Parathyroid adenoma (tissue), 2 donors: ENCODE measurements at regions not wholly inside any gene's neighbourhood (a gene's known extent, or its start where the extent isn't known, plus 50 kb on each side); places are given as distances from the start of the nearest gene placed in this dataset.

Experiments
- H2AFZ ChIP-seq: fragments of 300-600 bp; sonication (generic); one replicate; pipeline ENCODE4 v1.7.0; 2017; ENCODE audit warnings: antibody characterized with exemption, mild to moderate bottlenecking
- H3K27ac ChIP-seq: fragments of 300-600 bp; sonication (generic); one replicate; pipeline ENCODE4 v1.7.0; 2017
- H3K27me3 ChIP-seq: fragments of 300-600 bp; sonication (generic); one replicate; pipeline ENCODE4 v1.7.0; 2017; ENCODE audit warnings: low read length; ENCODE audit not compliant: control insufficient read depth, insufficient read depth
- H3K36me3 ChIP-seq: fragments of 300-600 bp; sonication (generic); one replicate; pipeline ENCODE4 v1.7.0; 2017; ENCODE audit warnings: low read length; ENCODE audit not compliant: control insufficient read depth, insufficient read depth
- H3K4me1 ChIP-seq: fragments of 300-600 bp; sonication (generic); one replicate; pipeline ENCODE4 v1.7.0; 2017; ENCODE audit warnings: control low read depth
- H3K4me2 ChIP-seq: fragments of 300-600 bp; sonication (generic); one replicate; pipeline ENCODE4 v1.7.0; 2017; ENCODE audit warnings: low read length
- H3K4me3 ChIP-seq: fragments of 300-600 bp; sonication (generic); one replicate; pipeline ENCODE4 v1.7.0; 2017; ENCODE audit warnings: low read depth, low read length
- H3K79me2 ChIP-seq: fragments of 300-600 bp; sonication (generic); one replicate; pipeline ENCODE4 v1.7.0; 2017; ENCODE audit warnings: control low read depth
- H3K9ac ChIP-seq: fragments of 300-600 bp; sonication (generic); one replicate; pipeline ENCODE4 v1.7.0; 2017; ENCODE audit warnings: mild to moderate bottlenecking
- H3K9me3 ChIP-seq: fragments of 300-600 bp; sonication (generic); one replicate; pipeline ENCODE4 v1.7.0; 2017; ENCODE audit warnings: low read length; ENCODE audit not compliant: control insufficient read depth
- CTCF ChIP-seq: fragments of 300-600 bp; sonication (generic); IDR thresholded peaks from one replicate; pipeline ENCODE4 v1.7.0; 2017; ENCODE audit warnings: antibody characterized with exemption, mild to moderate bottlenecking
- donor health status: primary hyperparathyroidism.

- no peaks in the 10 kb centered on the region for H3K4me1 ChIP-seq
- H3K36me3 ChIP-seq, result no peaks in the 10 kb centered on the region
- no peaks in the 10 kb centered on the region for H3K9me3 ChIP-seq
- H2AFZ ChIP-seq, result no peak overlapping the region
- no peaks in the 10 kb centered on the region for H3K27me3 ChIP-seq
- no peak overlapping the region for H3K4me2 ChIP-seq
- H3K27ac ChIP-seq, result no peak overlapping the region
- no peak for TF ChIP-seq CTCF
- no peak overlapping the region for H3K9ac ChIP-seq
- no peak overlapping the region for H3K4me3 ChIP-seq
- no peaks in the 10 kb centered on the region for H3K79me2 ChIP-seq
Observed at GRCh38 chr12:84634526-84634925, 278.1 kb downstream of the SLC6A15 start.

- Histone ChIP-seq H3K27me3 (no peaks in the 10 kb centered on the region), H3K9ac (no peak overlapping the region), H3K4me1 (no peaks in the 10 kb centered on the region), H2AFZ (no peak overlapping the region), H3K27ac (no peak overlapping the region), H3K79me2 (no peaks in the 10 kb centered on the region), H3K36me3 (no peaks in the 10 kb centered on the region), H3K4me3 (no peak overlapping the region), H3K4me2 (no peak overlapping the region), H3K9me3 (no peaks in the 10 kb centered on the region)
- no peak for TF ChIP-seq CTCF
Observed at GRCh38 chr12:84632556-84632955, 280.0 kb downstream of the SLC6A15 start.

- Histone ChIP-seq H3K4me1 (no peaks in the 10 kb centered on the region), H3K27ac (no peak overlapping the region), H2AFZ (no peak overlapping the region), H3K4me2 (no peak overlapping the region), H3K27me3 (no peaks in the 10 kb centered on the region), H3K4me3 (no peak overlapping the region), H3K9ac (no peak overlapping the region), H3K9me3 (no peaks in the 10 kb centered on the region), H3K79me2 (no peaks in the 10 kb centered on the region), H3K36me3 (no peaks in the 10 kb centered on the region)
- TF ChIP-seq CTCF, result no peak
Observed at GRCh38 chr12:84631020-84631419, 281.6 kb downstream of the SLC6A15 start.

- no peak overlapping the region for H2AFZ ChIP-seq
- H3K36me3 ChIP-seq, result no peaks in the 10 kb centered on the region
- H3K4me1 ChIP-seq, result no peaks in the 10 kb centered on the region
- no peaks in the 10 kb centered on the region for H3K27me3 ChIP-seq
- no peaks in the 10 kb centered on the region for H3K9me3 ChIP-seq
- H3K4me2 ChIP-seq, result no peak overlapping the region
- no peaks in the 10 kb centered on the region for H3K79me2 ChIP-seq
- TF ChIP-seq CTCF, result no peak
- H3K4me3 ChIP-seq, result no peak overlapping the region
- no peak overlapping the region for H3K9ac ChIP-seq
- no peak overlapping the region for H3K27ac ChIP-seq
Observed at GRCh38 chr12:84627593-84627992, 285.0 kb downstream of the SLC6A15 start.

GRCh38 chr12:84624601-84625000 lies 288.0 kb downstream of the SLC6A15 start:
- no peak for TF ChIP-seq CTCF
- H3K79me2 ChIP-seq, result no peaks in the 10 kb centered on the region
- H3K9ac ChIP-seq, result no peak overlapping the region
- H3K4me2 ChIP-seq, result no peak overlapping the region
- no peak overlapping the region for H2AFZ ChIP-seq
- no peak overlapping the region for H3K4me3 ChIP-seq
- no peaks in the 10 kb centered on the region for H3K27me3 ChIP-seq
- no peaks in the 10 kb centered on the region for H3K36me3 ChIP-seq
- H3K27ac ChIP-seq, result no peak overlapping the region
- no peaks in the 10 kb centered on the region for H3K4me1 ChIP-seq
- no peaks in the 10 kb centered on the region for H3K9me3 ChIP-seq
